ENCODE measurements at regions not wholly inside any gene's neighbourhood (a gene's known extent, or its start where the extent isn't known, plus 50 kb on each side); places are given as distances from the start of the nearest gene placed in this dataset.
A peak's percentile ranks its signal among the peaks of the same experiment; 100 is the strongest.

GRCh38 chr16:55133654-55134053 lies 190.3 kb upstream of the IRX6 start:
- no peak overlapping the region for H3K4me3 ChIP-seq (ENCODE audit: low read depth, low read length)

GRCh38 chr16:55136356-55137150 lies 187.4 kb upstream of the IRX6 start:
- no peak overlapping the region for H2AK5ac ChIP-seq (ENCODE audit: low read length)

More at GRCh38 chr16:55133654-55134053, 190.3 kb upstream of the IRX6 start:
- Histone ChIP-seq H3K27me3 (ENCODE audit: insufficient read depth, low read length) (no peaks in the 10 kb centered on the region), H3K14ac (ENCODE audit: low read length) (no peak overlapping the region), H2BK120ac (ENCODE audit: insufficient read depth, low read length, poor library complexity) (no peak overlapping the region), H2BK5ac (ENCODE audit: low read depth, low read length, poor library complexity) (no peak overlapping the region), H4K91ac (ENCODE audit: low read depth, low read length) (no peak overlapping the region), H3K4me2 (ENCODE audit: low read length) (no peak overlapping the region), H4K12ac (ENCODE audit: low read depth, low read length) (no peak overlapping the region), H4K8ac (ENCODE audit: low read depth, low read length) (no peak overlapping the region), H2AFZ (ENCODE audit: insufficient read depth, low read length, poor library complexity) (no peak overlapping the region), H3K4ac (ENCODE audit: low read depth, low read length) (no peak overlapping the region), H3K4me1 (ENCODE audit: control insufficient read depth in 1 of 2, insufficient read depth in 2 of 2, low read length in 2 of 2) (no peaks in the 10 kb centered on the region), H3K36me3 (ENCODE audit: control insufficient read depth in 1 of 2, insufficient read depth in 2 of 2, low read length in 2 of 2) (no peaks in the 10 kb centered on the region), H3K18ac (ENCODE audit: low read length) (no peak overlapping the region), H2AK5ac (ENCODE audit: low read length) (no peak overlapping the region), H2BK12ac (ENCODE audit: low read length) (no peak overlapping the region), H3K9me3 (ENCODE audit: insufficient read depth, low read depth, low read length) (no peaks in the 10 kb centered on the region), H3K79me1 (ENCODE audit: low read length) (no peaks in the 10 kb centered on the region), H3K9ac (ENCODE audit: low read length) (no peak overlapping the region), H3K79me2 (ENCODE audit: control insufficient read depth, insufficient read depth, low read length, poor library complexity) (no peaks in the 10 kb centered on the region), H3K27ac (ENCODE audit: low read depth, low read length) (no peak overlapping the region), H3K23ac (ENCODE audit: low read length) (no peak overlapping the region)
- WGBS (ENCODE audit: extremely low coverage, insufficient coverage, insufficient read length) = no CpG with 5 or more reads among the region's 3 CpGs
- DNase-seq = no peak

GRCh38 chr16:55138298-55138697 lies 185.7 kb upstream of the IRX6 start:
- Histone ChIP-seq H3K9ac (ENCODE audit: low read length) (no peak overlapping the region), H3K4me2 (ENCODE audit: low read length) (no peak overlapping the region), H4K12ac (ENCODE audit: low read depth, low read length) (no peak overlapping the region), H3K27ac (ENCODE audit: low read depth, low read length) (no peak overlapping the region), H3K18ac (ENCODE audit: low read length) (no peak overlapping the region), H3K14ac (ENCODE audit: low read length) (no peak overlapping the region), H2BK12ac (ENCODE audit: low read length) (no peak overlapping the region), H2BK5ac (ENCODE audit: low read depth, low read length, poor library complexity) (no peak overlapping the region), H2AK5ac (ENCODE audit: low read length) (no peak overlapping the region), H2AFZ (ENCODE audit: insufficient read depth, low read length, poor library complexity) (no peak overlapping the region), H4K8ac (ENCODE audit: low read depth, low read length) (no peak overlapping the region), H3K4me3 (ENCODE audit: low read depth, low read length) (no peak overlapping the region), H3K23ac (ENCODE audit: low read length) (no peak overlapping the region), H3K4me1 (ENCODE audit: control insufficient read depth in 1 of 2, insufficient read depth in 2 of 2, low read length in 2 of 2) (no peaks in the 10 kb centered on the region), H3K79me1 (ENCODE audit: low read length) (no peaks in the 10 kb centered on the region), H2BK120ac (ENCODE audit: insufficient read depth, low read length, poor library complexity) (no peak overlapping the region), H3K27me3 (ENCODE audit: insufficient read depth, low read length) (no peaks in the 10 kb centered on the region), H3K4ac (ENCODE audit: low read depth, low read length) (no peak overlapping the region), H4K91ac (ENCODE audit: low read depth, low read length) (no peak overlapping the region), H3K9me3 (ENCODE audit: insufficient read depth, low read depth, low read length) (no peaks in the 10 kb centered on the region), H3K36me3 (ENCODE audit: control insufficient read depth in 1 of 2, insufficient read depth in 2 of 2, low read length in 2 of 2) (no peaks in the 10 kb centered on the region), H3K79me2 (ENCODE audit: control insufficient read depth, insufficient read depth, low read length, poor library complexity) (no peaks in the 10 kb centered on the region)
- DNase-seq = no peak
- WGBS (ENCODE audit: extremely low coverage, insufficient coverage, insufficient read length) = no CpG with 5 or more reads among the region's 3 CpGs

More at GRCh38 chr16:55136356-55137150, 187.4 kb upstream of the IRX6 start:
- Histone ChIP-seq H3K4me2 (ENCODE audit: low read length) (no peak overlapping the region), H4K8ac (ENCODE audit: low read depth, low read length) (no peak overlapping the region), H3K36me3 (ENCODE audit: control insufficient read depth in 1 of 2, insufficient read depth in 2 of 2, low read length in 2 of 2) (no peaks in the 10 kb centered on the region), H3K14ac (ENCODE audit: low read length) (no peak overlapping the region), H3K9me3 (ENCODE audit: insufficient read depth, low read depth, low read length) (no peaks in the 10 kb centered on the region), H3K4me1 (ENCODE audit: control insufficient read depth in 1 of 2, insufficient read depth in 2 of 2, low read length in 2 of 2) (no peaks in the 10 kb centered on the region), H3K27me3 (ENCODE audit: insufficient read depth, low read length) (no peaks in the 10 kb centered on the region), H3K18ac (ENCODE audit: low read length) (no peak overlapping the region), H2BK12ac (ENCODE audit: low read length) (no peak overlapping the region), H4K91ac (ENCODE audit: low read depth, low read length) (no peak overlapping the region), H3K23ac (ENCODE audit: low read length) (no peak overlapping the region), H3K27ac (ENCODE audit: low read depth, low read length) (no peak overlapping the region), H2BK120ac (ENCODE audit: insufficient read depth, low read length, poor library complexity) (no peak overlapping the region), H2AFZ (ENCODE audit: insufficient read depth, low read length, poor library complexity) (no peak overlapping the region), H3K9ac (ENCODE audit: low read length) (no peak overlapping the region), H3K79me2 (ENCODE audit: control insufficient read depth, insufficient read depth, low read length, poor library complexity) (no peaks in the 10 kb centered on the region), H2BK5ac (ENCODE audit: low read depth, low read length, poor library complexity) (no peak overlapping the region), H3K4ac (ENCODE audit: low read depth, low read length) (no peak overlapping the region), H4K12ac (ENCODE audit: low read depth, low read length) (no peak overlapping the region), H3K79me1 (ENCODE audit: low read length) (no peaks in the 10 kb centered on the region), H3K4me3 (ENCODE audit: low read depth, low read length) (no peak overlapping the region)
- DNase-seq = peak in 1 of 2 donors; percentile 4
- WGBS (ENCODE audit: extremely low coverage, insufficient coverage, insufficient read length) = no CpG with 5 or more reads among the region's 1 CpG

DNA sequence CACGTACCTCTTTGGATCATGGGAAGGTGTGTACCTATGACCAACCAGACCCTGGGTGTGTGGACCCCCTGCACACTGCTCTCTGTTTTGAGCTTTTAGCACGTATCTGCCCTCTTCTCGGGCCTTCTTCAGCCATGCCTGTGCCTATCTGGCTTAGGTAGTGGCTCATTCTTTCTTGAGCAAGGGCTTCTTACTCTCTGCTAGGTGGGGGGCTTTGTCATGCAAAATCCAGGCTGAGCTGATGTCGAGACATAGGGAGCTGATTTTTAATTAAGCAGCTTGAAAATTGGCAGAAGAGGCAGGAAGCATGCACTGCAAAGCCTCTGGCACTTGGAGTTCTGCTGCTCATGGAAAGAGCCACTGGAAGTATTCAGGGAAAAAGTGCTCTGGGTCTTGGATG lies 181.6 kb upstream of the IRX6 start:
- no peak overlapping the region for H3K9ac ChIP-seq (ENCODE audit: low read length)
- H3K9me3 ChIP-seq (ENCODE audit: insufficient read depth, low read depth, low read length) = no peaks in the 10 kb centered on the region
- H3K4me3 ChIP-seq (ENCODE audit: low read depth, low read length) = no peak overlapping the region
- no peak for DNase-seq
- WGBS (ENCODE audit: extremely low coverage, insufficient coverage, insufficient read length) = no CpG with 5 or more reads among the region's 4 CpGs
- H3K4ac ChIP-seq (ENCODE audit: low read depth, low read length) = no peak overlapping the region
- H2AK5ac ChIP-seq (ENCODE audit: low read length) = no peak overlapping the region
- H4K91ac ChIP-seq (ENCODE audit: low read depth, low read length) = no peak overlapping the region
- no peak overlapping the region for H3K18ac ChIP-seq (ENCODE audit: low read length)
- H3K23ac ChIP-seq (ENCODE audit: low read length) = no peak overlapping the region
- no peaks in the 10 kb centered on the region for H3K79me2 ChIP-seq (ENCODE audit: control insufficient read depth, insufficient read depth, low read length, poor library complexity)
- no peak overlapping the region for H4K12ac ChIP-seq (ENCODE audit: low read depth, low read length)
- H3K27me3 ChIP-seq (ENCODE audit: insufficient read depth, low read length) = no peaks in the 10 kb centered on the region
- no peak overlapping the region for H2AFZ ChIP-seq (ENCODE audit: insufficient read depth, low read length, poor library complexity)
- no peak overlapping the region for H3K14ac ChIP-seq (ENCODE audit: low read length)
- no peak overlapping the region for H2BK120ac ChIP-seq (ENCODE audit: insufficient read depth, low read length, poor library complexity)
- no peak overlapping the region for H4K8ac ChIP-seq (ENCODE audit: low read depth, low read length)
- no peaks in the 10 kb centered on the region for H3K79me1 ChIP-seq (ENCODE audit: low read length)
- H3K4me2 ChIP-seq (ENCODE audit: low read length) = no peak overlapping the region
- H3K36me3 ChIP-seq (ENCODE audit: control insufficient read depth in 1 of 2, insufficient read depth in 2 of 2, low read length in 2 of 2) = no peaks in the 10 kb centered on the region
- H2BK5ac ChIP-seq (ENCODE audit: low read depth, low read length, poor library complexity) = no peak overlapping the region
- no peaks in the 10 kb centered on the region for H3K4me1 ChIP-seq (ENCODE audit: control insufficient read depth in 1 of 2, insufficient read depth in 2 of 2, low read length in 2 of 2)
- H3K27ac ChIP-seq (ENCODE audit: low read depth, low read length) = no peak overlapping the region
- H2BK12ac ChIP-seq (ENCODE audit: low read length) = no peak overlapping the region
